Daoy (cell line): ENCODE measurements at regions not wholly inside any gene's neighbourhood (a gene's known extent, or its start where the extent isn't known, plus 50 kb on each side); places are given as distances from the start of the nearest gene placed in this dataset.
"Not testable (repeated sequence)": the region's sequence is repeated elsewhere in the genome, so short reads cannot be mapped to it uniquely, and the experiment has no call there.

Source experiments
- DNase-seq: peaks from one replicate; pipeline ENCODE4 v3.0.0-alpha.2; 2015; ENCODE audit warnings: low read depth

DNA sequence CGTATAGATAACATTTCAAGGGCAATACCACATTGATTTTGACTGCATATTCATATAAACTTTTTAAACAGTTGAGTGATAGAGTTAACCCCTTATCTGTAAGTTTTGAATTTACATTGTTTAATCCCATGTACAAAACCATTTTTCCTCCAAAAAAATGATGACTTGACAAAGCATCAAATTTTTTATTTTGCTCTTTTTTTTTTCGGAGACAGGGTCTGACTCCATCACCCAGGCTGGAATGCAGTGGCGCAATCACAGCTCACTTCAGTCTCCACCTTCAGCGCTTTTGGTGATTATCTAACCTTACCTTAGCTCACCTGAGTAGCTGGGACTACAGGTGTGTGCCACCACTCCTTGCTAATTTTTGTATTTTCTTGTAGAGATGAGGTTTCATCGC is 1670.1 kb upstream of the CDH9 start:
- no peak for DNase-seq

DNA sequence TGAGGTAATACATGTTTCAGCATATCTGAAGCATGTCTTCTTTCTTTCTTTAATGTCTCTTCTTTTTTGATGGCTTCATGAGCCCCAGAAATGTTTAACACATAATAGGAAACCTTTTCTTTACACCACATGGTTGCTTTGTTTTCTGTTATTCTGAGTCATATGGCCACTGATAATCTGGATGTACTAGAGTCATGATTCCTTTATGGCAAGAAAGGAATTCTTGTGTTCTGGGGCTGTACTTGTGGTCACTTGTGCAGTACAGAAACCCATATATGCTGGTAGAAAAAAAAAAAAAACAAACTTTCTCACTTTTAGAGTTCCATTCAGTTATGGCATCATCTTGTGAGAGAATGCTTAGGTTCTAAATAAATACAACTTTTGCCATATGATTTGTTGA is 1669.3 kb upstream of the CDH9 start:
- DNase-seq, result no peak

DNA sequence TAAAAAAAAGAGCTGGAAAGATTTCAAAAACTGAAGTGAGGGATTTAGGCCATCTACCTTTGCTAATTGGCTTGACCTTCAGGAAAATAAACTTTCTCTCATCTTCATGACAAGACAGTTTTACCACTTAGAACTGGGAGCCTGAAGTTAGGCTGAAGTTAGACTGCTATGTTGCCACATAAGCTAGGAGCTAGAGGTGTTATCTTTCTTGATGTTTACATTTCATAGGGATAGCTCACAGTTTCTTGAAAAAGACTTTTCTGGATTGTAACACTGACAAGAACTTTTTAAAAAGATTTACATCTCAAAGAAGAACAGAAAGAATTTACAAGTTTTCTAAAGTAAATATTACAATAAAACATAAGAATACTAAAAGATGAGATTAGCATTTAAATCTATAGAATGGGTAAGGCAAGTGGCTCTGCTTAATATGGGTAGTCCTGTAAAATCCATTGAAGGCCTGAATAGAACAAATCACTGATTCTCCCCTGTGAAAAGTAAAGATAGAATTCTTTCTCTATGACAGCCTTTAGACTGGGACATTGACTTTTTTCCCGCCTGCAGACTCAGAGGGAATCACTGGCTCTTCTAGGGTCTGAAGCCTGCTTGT is 1665.4 kb upstream of the CDH9 start:
- DNase-seq, result no peak

DNA sequence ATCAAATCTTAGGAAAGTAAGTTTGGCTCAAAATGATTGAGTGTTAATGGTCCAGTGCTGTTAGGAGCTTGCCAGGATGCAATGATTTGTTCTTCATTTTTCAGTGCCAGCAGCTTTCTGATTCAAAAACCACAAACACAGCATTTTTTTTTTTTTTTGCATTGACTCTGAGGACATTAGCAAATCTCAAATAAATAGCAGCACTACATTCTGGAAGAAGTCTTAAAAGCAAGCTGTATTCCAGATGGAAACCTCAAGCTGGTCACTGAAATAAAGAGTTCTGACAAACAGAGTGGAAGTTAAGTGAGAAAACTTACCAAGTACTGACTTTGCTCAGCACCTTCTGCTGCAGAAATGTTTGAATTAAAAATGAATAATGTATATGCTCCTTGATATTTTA is 1653.1 kb upstream of the CDH9 start:
- DNase-seq, result no peak

DNA sequence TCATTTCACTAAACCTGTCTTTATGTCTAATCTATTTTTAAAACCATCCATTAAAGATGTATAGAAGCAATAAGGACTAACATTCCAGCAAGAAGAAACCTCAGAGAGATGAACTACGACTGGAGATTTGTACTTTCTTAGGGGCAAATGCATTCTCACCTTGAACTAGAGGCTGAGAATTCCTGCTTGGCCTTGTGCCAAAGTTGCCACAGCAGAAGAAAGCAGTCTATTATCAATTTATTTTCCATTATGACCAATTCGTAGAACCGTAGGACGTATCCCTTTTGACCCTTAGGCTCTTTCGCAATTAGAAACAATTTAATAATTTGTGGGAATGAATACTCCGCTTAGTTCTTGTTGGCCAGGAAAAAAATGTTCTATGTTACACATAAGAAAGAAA is 1647.4 kb upstream of the CDH9 start:
- no peak for DNase-seq

DNA sequence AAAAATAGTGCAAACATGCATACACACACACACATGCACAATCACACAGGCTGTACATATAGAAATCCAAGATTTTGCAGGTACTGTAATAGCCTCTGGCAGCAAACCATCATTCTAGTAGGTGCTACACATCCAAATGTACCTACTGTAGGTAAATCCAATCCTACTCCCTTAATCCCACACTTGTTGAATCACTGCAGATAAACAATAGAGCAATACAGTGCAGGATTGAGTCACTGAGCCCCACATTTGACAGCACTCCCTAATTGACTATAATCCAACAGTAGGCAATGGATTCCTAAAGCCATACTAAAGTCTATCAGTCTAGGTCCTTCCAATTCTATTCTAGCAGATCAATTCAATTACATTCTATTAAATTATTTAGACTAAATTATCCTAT is 1640.5 kb upstream of the CDH9 start:
- DNase-seq, result no peak

DNA sequence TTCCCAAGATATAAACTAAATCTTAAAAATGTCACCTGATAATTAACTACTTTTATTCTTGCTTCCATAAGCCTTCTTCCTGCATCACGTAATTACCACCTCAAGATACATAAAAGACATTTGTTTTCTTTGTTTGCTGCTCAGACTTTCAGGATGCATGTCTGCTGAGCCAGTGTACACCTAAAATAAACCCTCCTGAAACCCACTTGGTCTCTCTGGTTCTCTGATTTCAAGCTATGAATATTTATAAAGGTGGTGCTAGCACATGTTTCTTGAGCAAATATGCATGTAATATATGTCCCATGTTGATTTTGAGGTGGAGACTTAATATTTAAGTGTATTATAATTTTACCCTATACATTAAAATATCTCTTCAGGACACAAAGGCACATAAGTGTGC is 1627.7 kb upstream of the CDH9 start:
- no peak for DNase-seq

DNA sequence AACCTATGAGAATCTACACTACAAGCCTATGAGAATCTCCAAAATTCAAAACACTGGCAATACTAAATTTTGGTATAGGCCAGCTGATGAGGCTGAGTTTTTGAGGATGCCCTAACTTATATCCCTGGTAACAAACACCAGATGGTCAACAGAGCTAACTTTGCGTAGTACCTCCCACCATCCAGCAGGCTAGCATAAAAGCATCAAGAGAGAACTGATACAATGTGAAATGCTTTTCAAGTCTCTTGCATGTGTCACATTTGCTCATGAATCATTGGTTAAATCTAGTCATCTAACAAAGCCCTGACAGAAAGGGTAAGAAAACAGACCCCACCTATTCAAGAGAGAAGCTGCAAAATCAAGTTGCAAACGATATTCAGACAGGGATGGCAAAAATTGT is 1609.7 kb upstream of the CDH9 start:
- no peak for DNase-seq

DNA sequence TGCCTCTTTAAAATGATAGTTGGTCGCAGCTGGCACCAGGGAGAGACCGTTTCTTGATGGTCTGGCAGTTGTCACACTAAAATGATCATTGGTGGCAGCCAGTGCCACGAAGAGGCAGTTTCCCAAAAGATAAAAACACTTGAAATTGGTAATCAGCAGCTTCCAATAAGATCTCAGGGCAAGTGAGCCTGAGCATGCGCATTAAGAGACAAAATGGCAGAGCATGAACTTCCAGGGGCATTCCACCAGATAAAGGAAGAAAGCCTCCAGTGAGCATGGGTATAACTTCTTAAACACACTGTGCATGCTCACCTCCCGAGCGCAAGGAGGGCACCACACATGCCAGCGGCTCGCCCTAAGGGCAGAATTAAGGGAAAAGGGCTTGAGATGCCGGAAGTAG is 1594.2 kb upstream of the CDH9 start:
- DNase-seq, result no peak

DNA sequence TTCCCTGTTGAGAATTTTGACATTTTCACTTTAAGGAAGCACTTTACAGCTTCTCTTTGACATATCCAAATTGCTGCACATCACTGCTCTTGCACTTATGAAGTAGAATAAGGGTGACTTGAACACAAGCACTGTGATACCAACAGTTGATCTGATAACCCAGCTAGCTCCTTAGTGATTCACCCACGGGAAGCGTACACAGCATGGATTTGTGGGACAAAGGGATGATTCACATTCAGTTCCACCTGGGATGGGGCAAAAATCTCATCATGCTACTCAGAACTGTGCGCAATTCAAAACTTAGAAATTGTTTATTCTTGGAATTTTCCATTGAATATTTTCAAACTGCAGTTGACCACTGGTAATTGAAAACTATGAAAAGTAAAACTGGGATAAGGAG is 1565.5 kb upstream of the CDH9 start:
- no peak for DNase-seq

DNA sequence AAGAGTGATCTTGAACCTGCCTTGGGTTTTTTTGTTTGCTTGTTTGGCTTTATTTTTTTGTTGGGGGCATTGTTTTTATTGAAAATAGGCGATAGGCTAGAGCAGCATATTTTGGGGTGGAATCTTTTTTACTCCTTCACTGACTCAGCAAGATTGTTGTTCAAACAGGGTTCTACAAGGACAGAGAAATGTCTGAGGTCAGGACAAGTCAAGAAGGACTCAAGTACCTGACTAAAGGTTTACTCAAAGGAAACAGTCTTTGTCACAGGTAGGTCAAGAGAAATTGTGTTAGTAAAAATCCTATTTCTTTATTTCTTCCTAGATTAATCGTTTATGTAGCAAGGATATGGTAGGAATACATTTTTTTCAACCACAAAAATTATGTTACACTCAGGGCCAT is 1564.0 kb upstream of the CDH9 start:
- no peak for DNase-seq

DNA sequence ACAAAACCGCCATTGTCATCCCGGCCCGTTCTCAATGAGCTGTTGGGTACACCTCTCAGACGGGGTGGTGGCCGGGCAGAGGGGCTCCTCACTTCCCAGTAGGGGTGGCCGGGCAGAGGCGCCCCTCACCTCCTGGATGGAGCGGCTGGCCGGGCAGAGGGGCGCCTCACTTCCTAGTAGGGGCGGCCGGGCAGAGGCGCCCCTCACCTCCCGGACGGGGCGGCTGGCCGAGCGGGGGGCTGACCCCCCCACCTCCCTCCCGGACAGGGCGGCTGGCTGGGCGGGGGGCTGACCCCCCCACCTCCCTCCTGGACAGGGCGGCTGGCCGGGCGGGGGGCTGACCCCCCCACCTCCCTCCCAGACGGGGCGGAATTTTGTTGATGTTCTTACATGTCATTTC is 1558.3 kb upstream of the CDH9 start:
- not testable (repeated sequence) for DNase-seq

DNA sequence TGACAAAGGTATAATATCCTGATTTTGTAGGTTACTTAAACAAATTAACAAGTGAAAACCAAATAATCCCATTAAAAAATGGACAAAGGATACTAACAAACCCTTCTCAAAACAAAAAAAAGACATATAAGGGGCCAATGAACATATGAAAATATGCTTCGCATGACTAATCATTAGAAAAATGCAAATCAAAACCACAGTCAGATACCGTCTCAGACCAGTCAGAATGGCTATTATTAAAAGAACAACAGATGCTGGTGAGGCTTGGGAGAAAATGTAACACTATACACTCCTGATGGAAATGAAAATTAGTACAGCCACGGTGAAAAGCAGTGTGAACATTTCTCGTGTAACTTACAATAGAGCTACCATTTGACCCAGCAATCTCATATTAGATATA is 1542.2 kb upstream of the CDH9 start:
- DNase-seq, result no peak

DNA sequence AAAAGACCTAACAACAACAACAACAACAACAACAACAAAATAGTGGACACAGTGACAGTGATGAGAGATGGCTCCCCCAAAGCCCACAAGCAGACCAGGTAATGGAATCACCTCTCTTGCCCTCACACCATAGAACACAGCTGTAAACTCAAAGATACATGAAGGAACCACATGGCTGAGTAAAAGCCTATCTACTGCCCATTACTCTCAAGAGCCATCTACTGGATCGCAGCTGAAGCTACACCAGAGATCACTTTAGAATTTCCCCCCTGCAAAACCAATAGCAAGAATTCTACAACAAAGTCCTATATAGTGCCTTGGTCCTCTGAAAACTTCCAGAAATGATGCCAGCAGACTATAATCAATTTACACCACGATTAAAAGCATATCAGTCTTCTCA is 1537.6 kb upstream of the CDH9 start:
- DNase-seq, result no peak

DNA sequence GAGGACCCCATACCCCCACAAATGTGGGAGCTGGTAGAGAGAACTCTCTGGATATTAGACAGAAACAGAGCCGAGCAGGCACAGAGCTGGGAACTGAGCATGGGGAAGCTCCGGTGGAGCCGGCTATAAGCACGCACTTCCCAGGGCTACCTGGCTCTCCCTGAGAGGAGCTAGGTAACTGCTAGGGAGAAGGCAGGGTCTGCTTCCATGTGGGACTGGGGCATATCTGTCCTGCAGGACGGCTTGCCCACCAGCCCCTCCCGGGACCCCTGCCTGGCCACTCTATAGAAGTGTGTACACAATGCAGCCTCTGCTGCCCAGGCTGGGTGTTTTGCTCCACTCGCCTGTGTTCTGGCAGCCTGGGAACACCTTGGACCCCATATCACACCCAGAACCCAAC is 1537.0 kb upstream of the CDH9 start:
- no peak for DNase-seq

DNA sequence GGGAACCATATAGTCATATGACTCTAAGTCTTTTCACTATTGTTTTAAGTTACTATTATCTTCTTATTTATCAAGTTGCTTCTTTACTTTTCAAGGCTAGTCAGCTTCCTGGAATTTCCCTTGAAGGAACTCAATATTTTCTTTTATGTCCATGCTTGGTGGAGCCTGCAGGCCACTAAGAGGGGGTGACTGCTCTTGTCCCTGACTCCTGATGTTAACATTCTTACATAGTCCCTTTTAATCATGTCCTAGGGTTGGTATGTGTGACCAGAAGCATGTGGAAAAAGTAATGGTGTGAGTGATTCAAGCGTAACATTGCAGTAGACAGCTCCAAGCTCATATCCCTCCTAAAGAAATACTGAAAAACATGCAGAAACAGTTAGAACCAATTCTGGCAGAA is 1536.2 kb upstream of the CDH9 start:
- DNase-seq, result no peak

DNA sequence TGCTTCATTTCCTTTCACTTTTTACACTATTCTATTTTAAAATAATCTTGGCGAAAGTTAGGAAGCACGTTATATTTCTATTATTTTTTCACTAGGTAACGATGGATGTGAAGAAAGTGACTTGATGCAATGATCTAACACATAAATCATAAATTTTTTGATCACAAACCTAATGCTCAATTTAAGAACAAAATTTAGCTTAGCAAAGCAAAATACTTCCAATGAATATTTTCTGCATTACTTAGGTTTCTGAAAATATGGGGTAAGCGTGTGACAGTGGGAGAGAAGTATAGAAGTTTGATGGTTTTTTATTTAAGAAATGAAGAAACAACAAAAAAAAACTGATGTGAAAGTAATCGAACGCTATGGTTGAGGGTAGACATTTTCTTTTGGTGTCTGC is 1528.7 kb upstream of the CDH9 start:
- DNase-seq, result no peak

DNA sequence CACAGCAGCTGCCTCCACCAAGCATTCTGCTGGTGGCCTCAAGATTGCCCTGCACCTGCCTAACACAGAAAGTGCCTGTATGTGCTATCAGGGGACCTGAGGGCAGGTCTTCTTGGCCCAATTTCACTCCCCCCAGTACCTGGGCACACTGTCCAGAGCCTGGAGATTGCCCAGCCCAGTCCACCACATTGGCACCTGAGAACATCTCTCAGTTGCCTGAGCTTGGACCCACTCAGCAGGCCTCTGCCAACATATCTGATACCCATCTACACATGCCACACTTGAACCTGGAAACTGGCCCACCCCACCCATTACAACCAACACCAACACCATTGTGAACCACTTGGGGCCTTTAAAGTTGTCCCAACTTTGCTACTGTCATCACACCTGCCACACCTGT is 1523.1 kb upstream of the CDH9 start:
- DNase-seq, result no peak

DNA sequence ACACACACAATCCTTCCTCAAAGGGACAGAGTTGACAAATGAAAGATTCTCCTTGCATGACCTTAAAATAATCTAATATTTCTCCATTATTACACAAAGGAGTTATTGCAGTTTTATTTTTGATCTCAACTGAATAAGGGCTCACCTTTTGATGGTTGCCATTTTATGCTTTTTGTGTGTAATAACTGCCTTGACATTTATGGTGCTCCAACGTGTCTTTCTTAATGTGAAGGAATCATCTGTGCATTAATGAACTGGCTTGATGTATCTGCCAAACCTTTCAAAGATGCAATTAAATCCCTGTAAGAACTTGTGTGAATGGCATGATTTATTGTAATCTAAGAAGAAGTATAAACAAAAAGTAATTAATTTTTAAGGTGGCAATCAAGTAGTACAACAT is 1519.8 kb upstream of the CDH9 start:
- DNase-seq, result no peak

DNA sequence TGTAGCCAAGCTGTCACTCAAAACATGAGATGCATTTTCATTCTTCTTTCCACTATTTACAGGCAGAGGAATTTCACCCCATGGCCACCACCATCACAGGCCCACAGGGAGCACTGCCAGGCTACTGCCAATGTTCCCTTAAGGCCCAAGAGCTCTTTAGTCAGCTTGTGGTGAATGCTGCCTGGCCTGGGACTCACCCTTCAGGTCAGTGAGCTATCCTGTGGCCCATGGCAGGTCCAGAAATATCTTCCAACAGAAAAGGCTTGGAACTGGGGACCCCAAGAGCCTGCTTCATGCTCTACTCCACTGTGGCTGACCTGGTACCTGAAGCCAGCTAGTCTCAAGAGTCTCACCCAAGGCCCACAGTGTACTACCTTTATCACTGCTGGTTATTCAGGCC is 1518.7 kb upstream of the CDH9 start:
- no peak for DNase-seq

DNA sequence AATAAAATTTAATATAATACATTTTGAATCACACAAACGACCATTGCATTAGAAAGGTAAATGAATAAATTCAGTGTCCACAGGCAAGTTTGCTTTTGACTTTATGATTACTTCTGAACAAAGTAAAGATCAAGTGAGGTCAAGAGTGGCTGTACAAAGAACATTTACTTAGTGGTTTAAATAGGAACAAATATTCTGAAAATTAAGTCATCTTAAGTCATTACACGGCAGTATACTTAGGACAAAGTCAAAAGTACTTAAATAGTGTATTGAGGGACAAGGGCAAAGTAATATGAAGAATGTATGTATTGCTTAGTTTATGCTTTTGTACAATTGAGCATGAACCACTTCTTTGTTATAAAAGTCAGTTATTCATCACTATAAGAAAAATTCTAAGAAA is 1511.2 kb upstream of the CDH9 start:
- no peak for DNase-seq

DNA sequence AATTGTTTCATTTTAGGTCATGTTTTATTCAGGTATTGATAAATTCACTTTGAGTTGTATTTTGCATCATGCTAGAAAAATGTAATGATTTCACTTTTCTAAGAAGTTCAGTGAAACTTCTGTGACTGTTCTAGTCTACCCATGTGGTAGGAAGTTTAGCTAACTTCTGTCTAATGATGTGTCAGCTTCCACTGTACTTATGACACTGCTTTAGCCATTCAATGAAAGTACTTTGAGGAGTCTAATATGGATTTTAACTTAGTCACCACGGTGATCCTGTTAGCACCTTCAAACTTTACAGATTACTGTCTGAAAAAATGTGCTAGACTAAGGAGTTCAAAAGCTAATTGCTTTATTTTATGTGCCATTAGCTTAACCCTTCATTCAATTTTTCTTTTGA is 1510.5 kb upstream of the CDH9 start:
- no peak for DNase-seq

DNA sequence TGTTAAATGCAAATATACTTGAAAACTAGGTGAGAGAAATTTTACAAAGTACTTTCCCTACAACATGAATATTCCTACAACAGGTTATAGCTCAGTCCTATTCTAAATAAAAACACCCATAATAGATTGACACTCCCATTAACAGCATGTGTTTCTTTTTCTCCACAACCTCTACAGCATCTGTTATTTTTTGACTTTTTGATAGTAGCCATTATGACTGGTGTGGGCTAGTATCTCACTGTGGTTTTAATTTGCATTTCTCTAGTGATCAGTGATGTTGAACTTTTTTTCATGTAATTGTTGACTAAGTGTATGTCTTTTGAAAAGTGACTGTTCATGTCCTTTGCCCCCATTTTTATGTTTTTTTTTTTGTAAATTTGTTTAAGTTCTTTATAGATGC is 1506.1 kb upstream of the CDH9 start:
- DNase-seq, result no peak

DNA sequence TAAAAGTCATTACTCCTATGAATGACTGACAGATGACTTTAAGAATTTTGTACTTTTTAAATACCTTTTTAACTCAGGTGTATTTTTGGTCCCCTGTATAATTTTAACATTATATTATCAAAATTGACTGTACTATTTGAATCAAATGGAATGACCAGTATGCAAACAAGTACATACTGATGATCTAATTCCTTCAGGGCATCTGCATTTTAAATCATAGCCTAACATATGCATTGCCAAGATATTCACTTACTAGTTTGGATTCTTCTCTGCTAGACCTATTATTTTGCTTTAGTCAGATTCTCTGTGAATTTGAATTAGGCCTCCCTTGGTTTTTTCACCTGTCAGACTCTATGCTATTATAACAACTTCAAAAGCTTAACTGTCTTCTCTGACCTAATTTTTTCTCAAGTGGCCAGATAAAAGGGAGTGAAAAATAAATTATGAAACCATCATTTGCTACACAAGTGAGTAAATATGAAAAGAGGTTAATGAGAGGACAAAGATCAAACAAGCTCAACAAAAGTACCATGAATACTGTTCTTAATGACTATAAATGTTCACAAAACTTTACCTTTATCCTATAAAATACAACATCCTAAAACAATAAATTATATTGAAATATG is 1505.2 kb upstream of the CDH9 start:
- DNase-seq, result no peak
